SK-N-MC (cell line): ENCODE measurements at regions not wholly inside any gene's neighbourhood (a gene's known extent, or its start where the extent isn't known, plus 50 kb on each side); places are given as distances from the start of the nearest gene placed in this dataset.

Experiments
- DNase-seq: peaks from one replicate; pipeline ENCODE4 v3.0.0-alpha.2; 2011; ENCODE audit warnings: low read depth, low spot score
- H3K27ac ChIP-seq: fragments of 200-600 bp; sonication (generic); 2 replicates; pipeline ENCODE4 v1.5.1; 2016; ENCODE audit warnings: mixed run types
- H3K36me3 ChIP-seq: fragments of 200-600 bp; sonication (generic); 2 replicates; pipeline ENCODE4 v1.6.1; 2017; ENCODE audit warnings: antibody characterized with exemption, low read length, mixed read lengths; ENCODE audit not compliant: insufficient read depth
- H3K4me3 ChIP-seq: fragments of 200-600 bp; sonication (generic); 2 replicates; pipeline ENCODE4 v1.5.1; 2016
- H3K9ac ChIP-seq: fragments of 200-600 bp; sonication (generic); 2 replicates; pipeline ENCODE4 v1.8.0; 2017; ENCODE audit warnings: mixed run types, mixed read lengths; ENCODE audit not compliant: insufficient read length
- H3K9me3 ChIP-seq: fragments of 200-600 bp; sonication (generic); 2 replicates; pipeline ENCODE4 v1.6.1; 2017; ENCODE audit warnings: low read depth, mild to moderate bottlenecking, antibody characterized with exemption, low read length, moderate library complexity, mixed read lengths
- EZH2 ChIP-seq: fragments of 200-600 bp; sonication (generic); IDR thresholded peaks from one replicate; pipeline ENCODE4 v1.6.1; 2017; ENCODE audit warnings: antibody characterized with exemption
- FOXP2 ChIP-seq: optimal IDR thresholded peaks from 2 replicates; pipeline ENCODE3; 2011; ENCODE audit warnings: mild to moderate bottlenecking, moderate library complexity; ENCODE audit not compliant: insufficient read depth; ENCODE audit errors: extremely low read length, control extremely low read depth
- POLR2AphosphoS5 ChIP-seq: IDR thresholded peaks from 2 replicates; pipeline ENCODE4 v1.6.1; 2012; ENCODE audit warnings: mild to moderate bottlenecking, low read depth, low read length, borderline replicate concordance

DNA sequence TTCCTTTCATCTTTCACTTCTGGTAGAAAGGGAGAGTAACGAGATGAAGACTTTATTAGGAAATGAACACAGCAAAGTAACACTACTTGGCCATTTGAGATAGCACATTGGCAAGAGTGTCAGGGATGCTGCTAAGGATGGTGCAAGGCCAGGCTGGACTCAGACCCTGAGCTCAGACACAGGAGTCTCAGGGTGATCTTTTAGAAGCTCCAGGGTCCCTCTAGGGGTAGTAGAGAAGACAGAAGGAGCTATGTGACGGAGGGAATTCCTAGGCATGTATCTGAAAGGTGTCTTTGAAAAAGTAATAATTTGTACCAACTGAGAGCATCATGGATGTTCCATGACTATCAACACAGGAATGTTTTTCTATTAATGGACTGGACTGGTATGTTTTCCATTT is 436.5 kb downstream of the DHX35 start:
- H3K4me3 ChIP-seq = no peak overlapping the region
- DNase-seq = no peak

DNA sequence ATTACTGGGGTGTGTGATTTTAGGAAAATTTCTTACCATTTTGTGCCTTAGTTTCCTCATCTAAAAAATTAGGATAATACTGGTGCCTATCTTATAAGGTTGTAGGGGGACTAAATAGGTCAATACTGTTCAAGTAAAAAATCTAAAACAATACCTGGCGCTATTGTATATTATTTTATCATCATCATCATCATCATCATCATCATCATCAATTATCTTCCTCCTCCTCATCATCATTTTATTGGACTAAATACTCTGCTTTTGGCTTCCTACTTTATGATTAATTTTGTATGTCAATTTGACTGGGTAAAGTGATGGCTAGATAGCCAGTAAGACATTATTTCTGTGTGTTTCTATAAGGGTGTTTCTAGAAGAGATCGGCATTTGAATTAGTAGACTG is 435.5 kb downstream of the DHX35 start:
- no peak overlapping the region for H3K27ac ChIP-seq
- TF ChIP-seq POLR2AphosphoS5 (no peak), FOXP2 (no peak), EZH2 (no peak)
- DNase-seq = no peak
- H3K4me3 ChIP-seq = no peak overlapping the region
- no peak overlapping the region for H3K9ac ChIP-seq
- H3K36me3 ChIP-seq = no peaks in the 10 kb centered on the region
- no peaks in the 10 kb centered on the region for H3K9me3 ChIP-seq

More for the DNA sequence above, 436.5 kb downstream of the DHX35 start:
- H3K9me3 ChIP-seq = no peaks in the 10 kb centered on the region
- H3K9ac ChIP-seq = no peak overlapping the region
- TF ChIP-seq POLR2AphosphoS5 (no peak), FOXP2 (no peak), EZH2 (no peak)
- H3K36me3 ChIP-seq = no peaks in the 10 kb centered on the region
- no peak overlapping the region for H3K27ac ChIP-seq

DNA sequence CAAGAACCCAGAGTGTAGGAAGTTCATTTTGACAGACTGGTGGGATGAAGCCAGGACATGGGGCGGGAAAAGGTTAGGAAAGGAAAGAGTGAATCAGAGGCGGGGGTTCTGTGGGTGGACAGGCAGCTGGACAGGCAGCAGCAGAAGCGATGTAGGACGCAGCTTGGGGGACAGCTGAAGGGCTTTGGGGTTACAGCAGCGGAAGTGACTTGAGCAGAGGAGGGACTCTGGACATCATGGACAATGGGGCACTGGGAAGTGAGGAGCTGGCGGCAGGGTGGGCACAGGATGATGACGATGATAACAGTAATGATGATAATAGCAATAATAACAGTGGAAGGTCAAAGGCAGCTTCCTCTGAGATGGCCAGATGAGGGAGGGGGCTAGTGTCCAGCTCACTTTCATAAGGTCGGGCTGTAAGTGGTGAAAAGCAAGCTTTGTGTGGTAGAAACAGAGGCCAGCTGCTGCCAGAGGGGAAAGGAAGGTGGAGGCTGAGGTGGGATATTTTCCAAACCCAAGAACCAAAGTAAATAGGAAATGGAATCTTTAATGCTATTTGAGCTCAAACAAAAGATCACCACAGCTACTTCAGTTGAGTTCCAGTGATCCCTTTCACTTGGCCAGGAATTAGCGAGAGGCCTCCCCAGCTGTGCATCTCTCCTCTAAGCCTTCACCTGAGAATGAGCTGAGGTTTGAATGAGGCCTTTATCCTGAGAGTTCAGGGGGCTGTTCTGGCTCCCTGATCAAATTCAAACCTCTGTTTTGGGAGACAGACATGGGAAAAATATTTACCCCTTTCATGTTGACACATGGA is 433.5 kb downstream of the DHX35 start:
- no peak overlapping the region for H3K27ac ChIP-seq

DNA sequence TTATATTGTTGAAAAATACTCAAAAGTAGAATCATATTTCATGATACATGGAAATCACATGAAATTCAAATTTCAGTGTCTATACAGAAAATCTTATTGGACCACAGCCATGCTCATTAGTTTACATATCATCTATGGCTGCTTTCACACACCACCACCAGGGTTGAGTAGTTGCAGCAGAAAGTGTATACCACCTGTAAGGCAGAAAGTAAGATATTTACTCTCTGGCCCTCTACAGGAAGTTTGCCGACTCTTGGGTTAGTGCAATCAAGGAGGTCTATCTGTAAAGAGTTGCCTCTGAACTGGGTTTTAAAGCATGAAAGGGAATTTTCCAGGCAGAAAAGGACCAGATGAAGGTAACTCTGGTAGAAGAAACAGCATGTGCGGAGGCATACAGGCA is 432.3 kb downstream of the DHX35 start:
- Histone ChIP-seq H3K9ac (no peak overlapping the region), H3K9me3 (no peaks in the 10 kb centered on the region), H3K4me3 (no peak overlapping the region), H3K27ac (no peak overlapping the region), H3K36me3 (no peaks in the 10 kb centered on the region)
- TF ChIP-seq FOXP2 = no peak
- no peak for DNase-seq

More for the DNA sequence above, 433.5 kb downstream of the DHX35 start:
- Histone ChIP-seq H3K9me3 (no peaks in the 10 kb centered on the region), H3K4me3 (no peak overlapping the region), H3K36me3 (no peaks in the 10 kb centered on the region), H3K9ac (no peak overlapping the region)
- DNase-seq = no peak
- TF ChIP-seq POLR2AphosphoS5 = no peak
- no peak for TF ChIP-seq FOXP2
- TF ChIP-seq EZH2 = no peak

- Histone ChIP-seq H3K27ac (no peak overlapping the region), H3K36me3 (no peaks in the 10 kb centered on the region)
These were observed 428.0 kb downstream of the DHX35 start for GRCh38 chr20:39390186-39390585.

DNA sequence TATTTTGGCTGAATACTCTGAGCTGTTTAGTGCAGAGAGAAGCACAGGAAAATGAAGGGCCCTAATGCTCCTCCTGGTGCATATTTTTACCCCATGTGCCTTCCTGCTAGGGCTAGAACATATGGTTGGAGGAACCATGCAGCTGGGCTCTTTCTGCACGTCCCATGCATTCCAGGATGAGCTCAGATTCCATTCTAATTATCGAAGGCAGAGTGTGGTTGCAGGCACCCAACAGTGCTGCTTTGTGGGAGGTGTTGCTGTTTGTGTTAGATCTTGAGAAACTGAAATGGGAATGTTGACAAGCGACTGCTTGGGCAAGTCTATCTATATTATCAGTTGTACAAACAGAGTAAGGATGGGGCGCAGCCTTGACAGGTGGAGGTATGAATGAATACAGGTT is 419.5 kb downstream of the DHX35 start:
- Histone ChIP-seq H3K36me3 (no peaks in the 10 kb centered on the region), H3K9ac (no peak overlapping the region), H3K27ac (no peak overlapping the region), H3K4me3 (no peak overlapping the region), H3K9me3 (no peaks in the 10 kb centered on the region)
- TF ChIP-seq FOXP2 = peak; percentile 44
- no peak for TF ChIP-seq EZH2
- TF ChIP-seq POLR2AphosphoS5 = no peak
- peak; percentile 12 for DNase-seq

More at GRCh38 chr20:39390186-39390585, 428.0 kb downstream of the DHX35 start:
- Histone ChIP-seq H3K9me3 (no peaks in the 10 kb centered on the region), H3K4me3 (no peak overlapping the region), H3K9ac (no peak overlapping the region)
- no peak for DNase-seq
- TF ChIP-seq POLR2AphosphoS5 = no peak

GRCh38 chr20:39378776-39379175 is 416.6 kb downstream of the DHX35 start:
- no peak for TF ChIP-seq FOXP2
- no peak for TF ChIP-seq EZH2
- no peak for TF ChIP-seq POLR2AphosphoS5
- no peak overlapping the region for H3K4me3 ChIP-seq
- DNase-seq = no peak
- no peak overlapping the region for H3K9ac ChIP-seq
- H3K27ac ChIP-seq = no peak overlapping the region
- H3K36me3 ChIP-seq = no peaks in the 10 kb centered on the region
- H3K9me3 ChIP-seq = no peaks in the 10 kb centered on the region

DNA sequence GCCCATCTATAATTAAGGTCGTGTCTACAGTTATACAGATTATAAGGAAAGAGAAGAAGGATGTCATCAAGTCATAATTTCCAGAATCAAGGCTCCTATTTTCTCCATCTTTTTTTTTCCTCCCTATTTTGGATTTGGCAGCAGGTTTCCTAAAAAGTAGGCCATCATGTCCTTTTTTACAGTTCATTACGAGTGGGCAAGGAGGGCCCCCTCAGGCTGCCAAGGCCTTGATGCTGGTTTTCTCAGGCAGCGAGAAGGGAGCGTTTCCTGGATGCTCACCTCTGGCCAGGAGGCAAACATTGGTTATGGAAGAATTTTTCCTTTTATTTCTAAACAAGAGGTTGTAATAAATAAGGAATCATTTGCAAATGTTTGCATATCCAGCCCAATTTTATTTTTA is 414.6 kb downstream of the DHX35 start:
- Histone ChIP-seq H3K9me3 (no peaks in the 10 kb centered on the region), H3K9ac (no peak overlapping the region), H3K36me3 (no peaks in the 10 kb centered on the region), H3K4me3 (no peak overlapping the region), H3K27ac (no peak overlapping the region)
- TF ChIP-seq POLR2AphosphoS5 = no peak
- TF ChIP-seq FOXP2 = no peak
- no peak for TF ChIP-seq EZH2
- no peak for DNase-seq

GRCh38 chr20:39364320-39364719 is 402.2 kb downstream of the DHX35 start:
- H3K4me3 ChIP-seq = no peak overlapping the region
- no peaks in the 10 kb centered on the region for H3K9me3 ChIP-seq

More at GRCh38 chr20:39364320-39364719, 402.2 kb downstream of the DHX35 start:
- Histone ChIP-seq H3K36me3 (no peaks in the 10 kb centered on the region), H3K27ac (no peak overlapping the region), H3K9ac (no peak overlapping the region)
- TF ChIP-seq POLR2AphosphoS5 (no peak), FOXP2 (no peak), EZH2 (no peak)
- DNase-seq = no peak
